ACC112 (cell line): ENCODE measurements at regions not wholly inside any gene's neighbourhood (a gene's known extent, or its start where the extent isn't known, plus 50 kb on each side); places are given as distances from the start of the nearest gene placed in this dataset.

Source experiments
- H2AFZ ChIP-seq: fragments of 200-600 bp; sonication (generic); one replicate; pipeline ENCODE4 v1.6.0; 2017; ENCODE audit warnings: antibody characterized with exemption, low read length; ENCODE audit not compliant: unreplicated experiment
- H3K27ac ChIP-seq: fragments of 200-600 bp; sonication (generic); 2 replicates; pipeline ENCODE4 v1.5.1; 2014; ENCODE audit warnings: low read depth, mild to moderate bottlenecking, antibody characterized with exemption, low read length, moderate library complexity
- H3K27me3 ChIP-seq: fragments of 200-600 bp; sonication (generic); 2 replicates; pipeline ENCODE4 v1.6.1; 2014; ENCODE audit warnings: mild to moderate bottlenecking, antibody characterized with exemption, low read length, moderate library complexity, mixed read lengths; ENCODE audit not compliant: insufficient read depth
- H3K36me3 ChIP-seq: fragments of 200-600 bp; sonication (generic); 2 replicates; pipeline ENCODE4 v1.6.1; 2016; ENCODE audit warnings: mild to moderate bottlenecking, antibody characterized with exemption, low read length, moderate library complexity, mixed read lengths; ENCODE audit not compliant: insufficient read depth
- H3K4me1 ChIP-seq: fragments of 200-600 bp; sonication (generic); one replicate; pipeline ENCODE4 v1.6.1; 2016; ENCODE audit warnings: low read length, mixed read lengths; ENCODE audit not compliant: insufficient read depth, unreplicated experiment, control insufficient read depth
- H3K4me3 ChIP-seq: fragments of 200-600 bp; sonication (generic); 2 replicates; pipeline ENCODE4 v1.5.1; 2014; ENCODE audit warnings: mild to moderate bottlenecking, low read depth, low read length
- H3K79me2 ChIP-seq: fragments of 200-600 bp; sonication (generic); one replicate; pipeline ENCODE4 v1.6.0; 2016; ENCODE audit warnings: low read length; ENCODE audit not compliant: control insufficient read depth, unreplicated experiment, insufficient read depth

GRCh38 chr10:78476156-78476555 is 442.5 kb downstream of the RPS24 start:
- no peak overlapping the region for H2AFZ ChIP-seq
- peaks cover 67% of the 10 kb centered on the region for H3K27me3 ChIP-seq
- H3K79me2 ChIP-seq: no peaks in the 10 kb centered on the region
- no peak overlapping the region for H3K4me3 ChIP-seq
- H3K4me1 ChIP-seq: no peaks in the 10 kb centered on the region
- no peak overlapping the region for H3K27ac ChIP-seq
- no peaks in the 10 kb centered on the region for H3K36me3 ChIP-seq

- Histone ChIP-seq H3K4me3 (no peak overlapping the region), H3K4me1 (no peaks in the 10 kb centered on the region), H3K36me3 (no peaks in the 10 kb centered on the region), H2AFZ (no peak overlapping the region), H3K27ac (no peak overlapping the region), H3K79me2 (no peaks in the 10 kb centered on the region), H3K27me3 (peaks cover 67% of the 10 kb centered on the region)
Observed at GRCh38 chr10:78476844-78477243, 443.2 kb downstream of the RPS24 start.

GRCh38 chr10:78478919-78479318 is 445.3 kb downstream of the RPS24 start:
- Histone ChIP-seq H3K36me3 (no peaks in the 10 kb centered on the region), H3K27me3 (peaks cover 80% of the 10 kb centered on the region), H3K4me3 (no peak overlapping the region), H2AFZ (no peak overlapping the region), H3K4me1 (no peaks in the 10 kb centered on the region), H3K79me2 (no peaks in the 10 kb centered on the region), H3K27ac (no peak overlapping the region)

- Histone ChIP-seq H3K79me2 (no peaks in the 10 kb centered on the region), H2AFZ (no peak overlapping the region), H3K36me3 (no peaks in the 10 kb centered on the region), H3K4me1 (no peaks in the 10 kb centered on the region), H3K4me3 (no peak overlapping the region), H3K27me3 (peaks cover 84% of the 10 kb centered on the region), H3K27ac (no peak overlapping the region)
Observed at GRCh38 chr10:78479467-78479866, 445.8 kb downstream of the RPS24 start.

GRCh38 chr10:78481842-78482241 is 448.2 kb downstream of the RPS24 start:
- H3K4me3 ChIP-seq: no peak overlapping the region
- H3K36me3 ChIP-seq: no peaks in the 10 kb centered on the region
- H3K27ac ChIP-seq: no peak overlapping the region

GRCh38 chr10:78483641-78484040 is 450.0 kb downstream of the RPS24 start:
- Histone ChIP-seq H3K27ac (no peak overlapping the region), H3K27me3 (peaks cover 73% of the 10 kb centered on the region), H3K4me1 (no peaks in the 10 kb centered on the region), H3K4me3 (no peak overlapping the region), H2AFZ (no peak overlapping the region), H3K79me2 (no peaks in the 10 kb centered on the region), H3K36me3 (no peaks in the 10 kb centered on the region)

More at GRCh38 chr10:78481842-78482241, 448.2 kb downstream of the RPS24 start:
- H2AFZ ChIP-seq: no peak overlapping the region
- H3K4me1 ChIP-seq: no peaks in the 10 kb centered on the region
- H3K27me3 ChIP-seq: peaks cover 73% of the 10 kb centered on the region
- H3K79me2 ChIP-seq: no peaks in the 10 kb centered on the region

GRCh38 chr10:78489034-78489433 is 455.4 kb downstream of the RPS24 start:
- no peaks in the 10 kb centered on the region for H3K79me2 ChIP-seq
- no peak overlapping the region for H3K4me3 ChIP-seq
- H3K4me1 ChIP-seq: no peaks in the 10 kb centered on the region
- no peaks in the 10 kb centered on the region for H3K36me3 ChIP-seq
- H2AFZ ChIP-seq: no peak overlapping the region
- no peak overlapping the region for H3K27ac ChIP-seq
- H3K27me3 ChIP-seq: peaks cover 44% of the 10 kb centered on the region

- Histone ChIP-seq H3K27me3 (peaks cover 43% of the 10 kb centered on the region), H3K4me3 (no peak overlapping the region), H2AFZ (no peak overlapping the region), H3K36me3 (no peaks in the 10 kb centered on the region), H3K27ac (no peak overlapping the region), H3K79me2 (no peaks in the 10 kb centered on the region), H3K4me1 (no peaks in the 10 kb centered on the region)
Observed at GRCh38 chr10:78491812-78492211, 458.1 kb downstream of the RPS24 start.

GRCh38 chr10:78492424-78492823 is 458.8 kb downstream of the RPS24 start:
- no peak overlapping the region for H2AFZ ChIP-seq
- peaks cover 40% of the 10 kb centered on the region for H3K27me3 ChIP-seq
- no peak overlapping the region for H3K4me3 ChIP-seq
- H3K79me2 ChIP-seq: no peaks in the 10 kb centered on the region
- H3K4me1 ChIP-seq: no peaks in the 10 kb centered on the region
- no peak overlapping the region for H3K27ac ChIP-seq
- H3K36me3 ChIP-seq: no peaks in the 10 kb centered on the region

- Histone ChIP-seq H3K27me3 (peaks cover 32% of the 10 kb centered on the region), H3K36me3 (no peaks in the 10 kb centered on the region), H3K27ac (no peak overlapping the region), H3K79me2 (no peaks in the 10 kb centered on the region), H2AFZ (no peak overlapping the region), H3K4me3 (no peak overlapping the region), H3K4me1 (no peaks in the 10 kb centered on the region)
Observed at GRCh38 chr10:78494179-78494578, 460.5 kb downstream of the RPS24 start.

GRCh38 chr10:78502210-78502936 is 468.7 kb downstream of the RPS24 start:
- H2AFZ ChIP-seq: peak overlapping the region; percentile 67

More at GRCh38 chr10:78502210-78502936, 468.7 kb downstream of the RPS24 start:
- Histone ChIP-seq H3K36me3 (no peaks in the 10 kb centered on the region), H3K27ac (no peak overlapping the region), H3K4me3 (no peak overlapping the region), H3K4me1 (peaks cover 10% of the 10 kb centered on the region), H3K79me2 (no peaks in the 10 kb centered on the region), H3K27me3 (peaks cover 17% of the 10 kb centered on the region)
